ENCODE measurements at regions not wholly inside any gene's neighbourhood (a gene's known extent, or its start where the extent isn't known, plus 50 kb on each side); places are given as distances from the start of the nearest gene placed in this dataset.

GRCh38 chr14:22011253-22011642 lies 337.6 kb upstream of the OR4E1 start:
- no peak for TF ChIP-seq CTCF (IDR thresholded peaks at IDR 0.05)
- no peak for TF ChIP-seq POLR2A (IDR thresholded peaks at IDR 0.05)
